GM12873 (cell line): ENCODE measurements at regions not wholly inside any gene's neighbourhood (a gene's known extent, or its start where the extent isn't known, plus 50 kb on each side); places are given as distances from the start of the nearest gene placed in this dataset.

ENCODE experiments used
- CTCF ChIP-seq: IDR thresholded peaks from 2 replicates; pipeline ENCODE4 v1.5.1; 2012; ENCODE audit warnings: low read depth, mild to moderate bottlenecking, moderate library complexity, low read length, control low read depth; ENCODE audit not compliant: insufficient read depth; ENCODE audit errors: missing control alignments

GRCh38 chr19:31121501-31121900 lies 227.7 kb downstream of the TSHZ3 start:
- no peak for TF ChIP-seq CTCF

GRCh38 chr19:31120952-31121351 lies 228.3 kb downstream of the TSHZ3 start:
- TF ChIP-seq CTCF = no peak

GRCh38 chr19:31119951-31120690 lies 229.1 kb downstream of the TSHZ3 start:
- TF ChIP-seq CTCF = no peak

- TF ChIP-seq CTCF = no peak
Observed at GRCh38 chr19:31118986-31119385, 230.2 kb downstream of the TSHZ3 start.

GRCh38 chr19:31118287-31118955 lies 230.8 kb downstream of the TSHZ3 start:
- TF ChIP-seq CTCF = no peak

- no peak for TF ChIP-seq CTCF
Observed at GRCh38 chr19:31114585-31114984, 234.7 kb downstream of the TSHZ3 start.

- no peak for TF ChIP-seq CTCF
Observed at GRCh38 chr19:31113293-31113692, 235.9 kb downstream of the TSHZ3 start.
